Chondrocyte (in vitro differentiated cells): ENCODE measurements at regions not wholly inside any gene's neighbourhood (a gene's known extent, or its start where the extent isn't known, plus 50 kb on each side); places are given as distances from the start of the nearest gene placed in this dataset.

Experiments used
- DNase-seq: peaks from one replicate; pipeline ENCODE4 v3.0.0; 2021; ENCODE audit warnings: mixed read lengths, low spot score
- H3K27ac Mint-ChIP-seq: one replicate; pipeline ENCODE4 v1.8.0; 2021; ENCODE audit warnings: mild to moderate bottlenecking, moderate library complexity, mixed read lengths; ENCODE audit not compliant: unreplicated experiment
- H3K27me3 Mint-ChIP-seq: 2 replicates; pipeline ENCODE4 v1.8.0; 2021; ENCODE audit warnings: low read depth, mixed read lengths
- H3K36me3 Mint-ChIP-seq: 2 replicates; pipeline ENCODE4 v1.8.0; 2021; ENCODE audit warnings: low read depth, mixed read lengths
- H3K4me1 Mint-ChIP-seq: 2 replicates; pipeline ENCODE4 v1.8.0; 2021; ENCODE audit warnings: low read depth, mild to moderate bottlenecking, mixed read lengths
- H3K4me3 Mint-ChIP-seq: one replicate; pipeline ENCODE4 v1.8.0; 2021; ENCODE audit warnings: mild to moderate bottlenecking, moderate library complexity, mixed read lengths; ENCODE audit not compliant: unreplicated experiment
- H3K9me3 Mint-ChIP-seq: 2 replicates; pipeline ENCODE4 v1.8.0; 2021; ENCODE audit warnings: low read depth, mixed read lengths
- CTCF ChIP-seq: fragments of 200-600 bp; sonication (generic); IDR thresholded peaks from 2 replicates; pipeline ENCODE4 v1.5.0; 2021; ENCODE audit warnings: antibody characterized with exemption, mild to moderate bottlenecking, moderate library complexity

DNA sequence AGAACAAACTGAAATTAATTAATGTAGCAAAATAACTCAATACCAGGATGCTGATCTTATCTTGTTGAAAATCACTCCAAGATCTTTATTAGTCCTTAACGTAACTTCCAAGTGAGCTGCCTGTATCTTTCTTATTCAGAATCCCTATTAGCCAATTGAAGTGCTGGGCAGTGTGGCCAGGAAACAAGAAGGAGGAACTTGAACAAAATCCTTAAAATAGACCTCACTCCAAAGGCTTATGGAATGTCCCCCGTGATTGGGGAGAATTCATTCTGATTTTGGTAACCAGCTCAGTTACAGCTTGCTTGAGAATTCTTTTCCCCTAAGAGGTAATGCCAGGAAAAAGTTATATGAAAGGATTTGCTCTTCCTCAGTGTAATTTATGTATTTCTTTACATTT lies 171.0 kb downstream of the DEPDC1B start:
- no peaks in the 10 kb centered on the region for H3K27me3 Mint-ChIP-seq
- H3K4me1 Mint-ChIP-seq: peaks cover 49% of the 10 kb centered on the region
- no peaks in the 10 kb centered on the region for H3K36me3 Mint-ChIP-seq
- peaks cover 4% of the 10 kb centered on the region for H3K9me3 Mint-ChIP-seq
- no peak for TF ChIP-seq CTCF
- no peak overlapping the region for H3K4me3 Mint-ChIP-seq
- no peak for DNase-seq
- H3K27ac Mint-ChIP-seq: peak overlapping the region; percentile 35

- Mint-ChIP-seq H3K9me3 (no peaks in the 10 kb centered on the region), H3K4me3 (no peak overlapping the region), H3K4me1 (peaks cover 32% of the 10 kb centered on the region), H3K27ac (no peak overlapping the region), H3K27me3 (no peaks in the 10 kb centered on the region), H3K36me3 (no peaks in the 10 kb centered on the region)
- DNase-seq: no peak
- no peak for TF ChIP-seq CTCF
These were observed 172.9 kb downstream of the DEPDC1B start for GRCh38 chr5:60527072-60527471.

- no peak for DNase-seq
- Mint-ChIP-seq H3K27me3 (no peaks in the 10 kb centered on the region), H3K27ac (no peak overlapping the region), H3K36me3 (no peaks in the 10 kb centered on the region), H3K4me3 (no peak overlapping the region), H3K4me1 (peaks cover 31% of the 10 kb centered on the region), H3K9me3 (no peaks in the 10 kb centered on the region)
- no peak for TF ChIP-seq CTCF
These were observed 173.6 kb downstream of the DEPDC1B start for GRCh38 chr5:60526336-60526875.

- Mint-ChIP-seq H3K9me3 (no peaks in the 10 kb centered on the region), H3K36me3 (no peaks in the 10 kb centered on the region), H3K27ac (no peak overlapping the region), H3K4me3 (no peak overlapping the region), H3K27me3 (no peaks in the 10 kb centered on the region), H3K4me1 (peaks cover 42% of the 10 kb centered on the region)
- no peak for TF ChIP-seq CTCF
- DNase-seq: no peak
These were observed 177.6 kb downstream of the DEPDC1B start for GRCh38 chr5:60522292-60522905.

DNA sequence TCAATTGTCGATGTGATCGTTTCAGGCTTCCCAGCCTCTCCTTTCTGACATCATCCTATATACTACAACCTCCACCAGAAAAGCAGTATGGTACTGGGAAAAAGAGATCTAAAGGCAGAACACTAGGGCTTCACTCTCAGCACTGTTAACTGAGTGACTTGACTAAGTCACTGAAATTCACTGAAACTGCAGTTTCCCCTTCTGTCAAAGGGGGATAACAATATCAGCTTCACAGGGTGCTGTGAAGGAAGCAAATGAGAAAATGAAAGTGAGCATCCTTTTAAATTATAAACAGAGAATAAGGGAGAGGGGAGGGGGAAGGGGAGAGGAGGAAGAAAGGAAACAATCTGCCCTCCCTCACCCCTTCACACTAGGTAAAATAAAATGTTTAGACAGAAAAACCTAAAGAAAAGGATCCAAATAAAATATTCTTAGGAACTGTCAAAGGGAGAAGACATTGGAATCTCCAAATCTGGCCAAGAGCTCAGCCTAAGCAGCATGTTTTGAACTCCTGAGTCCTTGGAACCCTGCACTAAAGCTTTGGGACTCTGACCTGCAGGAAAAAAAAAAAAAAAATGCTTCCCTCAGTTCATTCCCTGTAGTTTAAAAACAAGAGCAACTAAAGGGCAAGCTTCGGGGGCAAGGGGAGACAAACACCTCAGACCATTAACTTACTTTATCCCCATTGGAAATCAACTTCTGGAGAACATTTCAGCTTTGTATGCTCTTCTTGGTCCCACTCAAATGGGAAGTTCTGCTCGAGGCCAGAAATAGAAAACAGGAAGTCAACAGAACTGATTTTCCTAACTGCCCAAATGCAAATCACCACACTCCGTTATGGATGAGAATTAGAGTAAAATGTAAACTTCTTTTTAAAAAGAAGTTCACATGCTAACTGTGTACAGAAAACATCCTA lies 178.3 kb downstream of the DEPDC1B start:
- H3K27ac Mint-ChIP-seq: peak overlapping the region; percentile 4
- no peak for DNase-seq
- peaks cover 40% of the 10 kb centered on the region for H3K4me1 Mint-ChIP-seq
- H3K9me3 Mint-ChIP-seq: no peaks in the 10 kb centered on the region
- no peak overlapping the region for H3K4me3 Mint-ChIP-seq
- H3K36me3 Mint-ChIP-seq: no peaks in the 10 kb centered on the region
- H3K27me3 Mint-ChIP-seq: no peaks in the 10 kb centered on the region
- TF ChIP-seq CTCF: no peak
